Endothelial cell of umbilical vein (primary cell): ENCODE measurements at regions not wholly inside any gene's neighbourhood (a gene's known extent, or its start where the extent isn't known, plus 50 kb on each side); places are given as distances from the start of the nearest gene placed in this dataset.
"Not testable (repeated sequence)": the region's sequence is repeated elsewhere in the genome, so short reads cannot be mapped to it uniquely, and the experiment has no call there.

ENCODE experiments used
- BruUV-seq: library from RNA; stranded (reverse); fragments of 400-500 nt; replicated peaks from 2 replicates; lab custom pipeline; 2021; lab: Mats Ljungman, UMichigan
- CTCF ChIA-PET: fragments of 300-600, 350-600 bp; sonication (Branson Sonifier 250); formaldehyde crosslinking; loops from one replicate; lab custom pipeline; 2021; ENCODE audit warnings: antibody characterized with exemption, inconsistent platforms; lab: Charles Lee
- POLR2A ChIA-PET: fragments of 300-600, 350-600 bp; sonication (Branson Sonifier 250); formaldehyde crosslinking; loops from one replicate; lab custom pipeline; 2021; ENCODE audit warnings: antibody characterized with exemption, inconsistent platforms; lab: Charles Lee
- DNase-seq: peaks from one replicate; pipeline ENCODE4 v3.0.0-alpha.2; 2011; ENCODE audit warnings: low read depth, low spot score
- FAIRE-seq: peaks from 2 replicates; lab custom pipeline; 2011; peaks lifted over from hg19 to GRCh38; lab: Jason Lieb, UNC
- H2AFZ ChIP-seq: 2 replicates; pipeline ENCODE4 v1.6.0; 2012; ENCODE audit warnings: low read depth, low read length, control low read depth, inconsistent platforms
- H3K27ac ChIP-seq: 2 replicates; pipeline ENCODE4 v1.5.1; 2011; ENCODE audit warnings: low read depth, mild to moderate bottlenecking, control low read depth, low read length, moderate library complexity; ENCODE audit not compliant: insufficient read depth
- H3K27me3 ChIP-seq, 2 experiments: 2 replicates each; pipeline versions ENCODE4 v1.6.0 to v1.6.1; 2011; ENCODE audit warnings: low read length in 2 of 2, mixed read lengths in 1 of 2; ENCODE audit not compliant: control insufficient read depth in 2 of 2, insufficient read depth in 2 of 2
- H3K36me3 ChIP-seq, 2 experiments: 2 replicates in 1 of 2; 3 replicates in 1 of 2; pipeline ENCODE4 v1.5.1; 2011; ENCODE audit warnings: low read length in 2 of 2, mild to moderate bottlenecking in 1 of 2, moderate library complexity in 1 of 2; ENCODE audit not compliant: control insufficient read depth in 2 of 2, insufficient read depth in 2 of 2; ENCODE audit errors: extremely low read depth in 1 of 2
- H3K4me1 ChIP-seq: 3 replicates; pipeline ENCODE4 v1.5.1; 2011; ENCODE audit warnings: mild to moderate bottlenecking, low read length; ENCODE audit not compliant: control insufficient read depth, insufficient read depth; ENCODE audit errors: extremely low read depth
- H3K4me2 ChIP-seq: 2 replicates; pipeline ENCODE4 v1.6.1; 2011; ENCODE audit warnings: low read length, control low read depth, mixed read lengths; ENCODE audit not compliant: insufficient read depth
- H3K4me3 ChIP-seq, 3 experiments: fragments of 200-600 bp in 1 of 3; sonication (generic), shearing (Covaris generic) in 1 of 3; replicated peaks in 1 of 3; 2 replicates each; pipeline ENCODE4 v1.5.1; 2011 to 2016; ENCODE audit warnings: control low read depth in 3 of 3, low read length in 3 of 3, mild to moderate bottlenecking in 2 of 3, inconsistent platforms in 1 of 3, low read depth in 1 of 3, moderate library complexity in 1 of 3; ENCODE audit not compliant: insufficient read depth in 1 of 3
- H3K79me2 ChIP-seq: 2 replicates; pipeline ENCODE4 v1.6.0; 2012; ENCODE audit warnings: low read length, inconsistent platforms; ENCODE audit not compliant: control insufficient read depth, insufficient read depth
- H3K9ac ChIP-seq: replicated peaks from 2 replicates; pipeline ENCODE3; 2011; ENCODE audit warnings: low read length, control low read depth; ENCODE audit not compliant: insufficient read depth; ENCODE audit errors: extremely low read depth
- H3K9me1 ChIP-seq: replicated peaks from 3 replicates; pipeline ENCODE4 v1.6.0; 2011; ENCODE audit warnings: mild to moderate bottlenecking, low read length; ENCODE audit not compliant: control insufficient read depth, insufficient read depth; ENCODE audit errors: extremely low read depth
- H3K9me3 ChIP-seq: replicated peaks from 2 replicates; pipeline ENCODE4 v1.5.1; 2012; ENCODE audit warnings: low read length, inconsistent platforms; ENCODE audit not compliant: control insufficient read depth, insufficient read depth
- H4K20me1 ChIP-seq: replicated peaks from 2 replicates; pipeline ENCODE3; 2011; ENCODE audit warnings: mild to moderate bottlenecking, low read length; ENCODE audit not compliant: control insufficient read depth, insufficient read depth; ENCODE audit errors: extremely low read depth
- CTCF ChIP-seq, 2 donors: IDR thresholded peaks; 1 replicate in 1 of 2; 2 replicates in 1 of 2; pipeline ENCODE4 v1.5.1; 2011; ENCODE audit warnings: low read length in 2 of 2, mild to moderate bottlenecking in 2 of 2, moderate library complexity in 2 of 2, control low read depth in 1 of 2, inconsistent platforms in 1 of 2, low read depth in 1 of 2; ENCODE audit not compliant: insufficient read depth in 1 of 2; ENCODE audit errors: extremely low read depth in 1 of 2
- EZH2 ChIP-seq: IDR thresholded peaks from 2 replicates; pipeline ENCODE4 v1.6.1; 2012; ENCODE audit warnings: borderline replicate concordance, low read depth, mild to moderate bottlenecking, moderate library complexity, low read length, inconsistent platforms; ENCODE audit not compliant: severe bottlenecking
- FOS ChIP-seq: IDR thresholded peaks from 2 replicates; pipeline ENCODE4 v1.6.1; 2011; ENCODE audit warnings: mild to moderate bottlenecking, low read length, moderate library complexity, borderline replicate concordance; ENCODE audit not compliant: insufficient read depth
- GATA2 ChIP-seq: IDR thresholded peaks from 2 replicates; pipeline ENCODE4 v1.7.0; 2011; ENCODE audit warnings: low read depth, mild to moderate bottlenecking, moderate library complexity, mixed read lengths, low read length; ENCODE audit not compliant: insufficient read length, insufficient read depth
- JUN ChIP-seq: IDR thresholded peaks from 2 replicates; pipeline ENCODE4 v1.6.1; 2011; ENCODE audit warnings: borderline replicate concordance, low read depth; ENCODE audit not compliant: insufficient read length, insufficient read depth
- MYC ChIP-seq: IDR thresholded peaks from one replicate; pipeline ENCODE4 v1.6.1; 2011; ENCODE audit warnings: mild to moderate bottlenecking, low read depth, low read length
- POLR2A ChIP-seq: IDR thresholded peaks from 2 replicates; pipeline ENCODE4 v1.6.1; 2012; ENCODE audit warnings: low read depth, mild to moderate bottlenecking, control low read depth, low read length
- dilution Hi-C: fragments of 300-500 bp; cut with MboI; formaldehyde crosslinking; loops from one replicate; pipeline ENCODE4 v1.15.0; 2019; ENCODE audit warnings: low sequenced_read_pairs; ENCODE audit not compliant: extremely low pct_ligation_motif_present
- intact Hi-C: fragments of 100-400 bp; cut with micrococcal nuclease; formaldehyde crosslinking; loops from one replicate; pipeline ENCODE4 v1.10.0; 2022

- Histone ChIP-seq H4K20me1 (no peaks in the 10 kb centered on the region), H3K9ac (no peak overlapping the region), H3K79me2 (no peaks in the 10 kb centered on the region), H3K4me2 (no peak overlapping the region), H2AFZ (no peak overlapping the region), H3K4me3 (no peak overlapping the region), H3K9me1 (no peaks in the 10 kb centered on the region), H3K4me1 (no peaks in the 10 kb centered on the region), H3K9me3 (peaks cover 2% of the 10 kb centered on the region), H3K27ac (no peak overlapping the region), H3K27me3 (no peaks in the 10 kb centered on the region), H3K36me3 (no peaks in the 10 kb centered on the region)
- dilution Hi-C loops = no loop called here
- POLR2A ChIA-PET = no interaction called here
- no TSS peak for BruUV-seq
- DNase-seq = no peak
- TF ChIP-seq GATA2 (no peak), POLR2A (no peak), MYC (no peak), FOS (no peak), EZH2 (no peak), JUN (no peak), CTCF (IDR thresholded peaks at IDR 0.05; ENCODE audit: extremely low read depth in 1 of 2, insufficient read depth in 1 of 2, low read depth in 1 of 2, low read length in 2 of 2) (no peak)
- CTCF ChIA-PET = no interaction called here
- intact Hi-C loops = no loop called here
- no peak for FAIRE-seq
Measured at GRCh38 chr3:109396806-109397205, 59.5 kb upstream of the DPPA4 start.

GRCh38 chr3:109393728-109394127 is 56.4 kb upstream of the DPPA4 start:
- H3K4me1 ChIP-seq, intact Hi-C loops, CTCF ChIA-PET, H2AFZ ChIP-seq, H3K79me2 ChIP-seq, H3K9ac ChIP-seq, H4K20me1 ChIP-seq, H3K27ac ChIP-seq, H3K4me3 ChIP-seq, POLR2A ChIA-PET, H3K4me2 ChIP-seq, dilution Hi-C loops, DNase-seq, H3K9me1 ChIP-seq, FAIRE-seq, BruUV-seq, H3K36me3 ChIP-seq, H3K9me3 ChIP-seq, H3K27me3 ChIP-seq: not testable (repeated sequence)
